WTC11 (cell line): ENCODE measurements at regions not wholly inside any gene's neighbourhood (a gene's known extent, or its start where the extent isn't known, plus 50 kb on each side); places are given as distances from the start of the nearest gene placed in this dataset.

ENCODE experiments used
- ATF2 ChIP-seq: sonication (generic); formaldehyde crosslinking; IDR thresholded peaks from 2 replicates; pipeline ENCODE4 v1.8.1; 2022; ENCODE audit warnings: low read depth, missing genetic modification reagents, borderline replicate concordance
- CBFB ChIP-seq: sonication (generic); formaldehyde crosslinking; IDR thresholded peaks from 2 replicates; pipeline ENCODE4 v1.8.1; 2022; ENCODE audit warnings: mild to moderate bottlenecking, low read depth, missing genetic modification reagents
- CDX4 ChIP-seq: fragments of 250-450 bp; sonication (Bioruptor Pico); IDR thresholded peaks from 2 replicates; pipeline ENCODE4 v1.9.0; 2021; ENCODE audit warnings: moderate library complexity, mild to moderate bottlenecking, inconsistent platforms, borderline replicate concordance
- ETV6 ChIP-seq: sonication (generic); formaldehyde crosslinking; IDR thresholded peaks from 2 replicates; pipeline ENCODE4 v1.8.1; 2022; ENCODE audit warnings: mild to moderate bottlenecking, missing genetic modification reagents
- GTF2I ChIP-seq: fragments of 250-450 bp; sonication (Bioruptor Pico); conservative IDR thresholded peaks from 2 replicates; pipeline ENCODE4 v1.4.0; 2021; ENCODE audit warnings: mild to moderate bottlenecking
- IRF2 ChIP-seq: sonication (generic); formaldehyde crosslinking; IDR thresholded peaks from 2 replicates; pipeline ENCODE4 v1.8.0; 2022; ENCODE audit warnings: low read depth, missing genetic modification reagents, borderline replicate concordance
- TF ChIP-seq, protein P1 (sequence below): fragments of 200-600 bp; IDR thresholded peaks from 2 replicates; pipeline ENCODE4 v1.8.0; 2022; ENCODE audit warnings: antibody characterized with exemption
- TF ChIP-seq, protein P2 (sequence below): sonication (generic); formaldehyde crosslinking; IDR thresholded peaks from 2 replicates; pipeline ENCODE4 v1.8.1; 2023; ENCODE audit warnings: mild to moderate bottlenecking, missing genetic modification reagents
- TF ChIP-seq, protein P3 (sequence below): sonication (generic); formaldehyde crosslinking; IDR thresholded peaks from 2 replicates; pipeline ENCODE4 v1.8.0; 2022; ENCODE audit warnings: mild to moderate bottlenecking, missing genetic modification reagents
- TF ChIP-seq, protein P4 (sequence below): sonication (generic); formaldehyde crosslinking; IDR thresholded peaks from 2 replicates; pipeline ENCODE4 v1.8.1; 2023; ENCODE audit warnings: mild to moderate bottlenecking, missing genetic modification reagents

- TF ChIP-seq CDX4 (CRISPR knock-in tag) (no peak), GTF2I (CRISPR knock-in tag) (no peak), ETV6 (CRISPR knock-in tag) (no peak), CBFB (CRISPR knock-in tag) (no peak), IRF2 (CRISPR knock-in tag) (no peak), ATF2 (CRISPR knock-in tag) (no peak)
- TF ChIP-seq, protein P1, sequence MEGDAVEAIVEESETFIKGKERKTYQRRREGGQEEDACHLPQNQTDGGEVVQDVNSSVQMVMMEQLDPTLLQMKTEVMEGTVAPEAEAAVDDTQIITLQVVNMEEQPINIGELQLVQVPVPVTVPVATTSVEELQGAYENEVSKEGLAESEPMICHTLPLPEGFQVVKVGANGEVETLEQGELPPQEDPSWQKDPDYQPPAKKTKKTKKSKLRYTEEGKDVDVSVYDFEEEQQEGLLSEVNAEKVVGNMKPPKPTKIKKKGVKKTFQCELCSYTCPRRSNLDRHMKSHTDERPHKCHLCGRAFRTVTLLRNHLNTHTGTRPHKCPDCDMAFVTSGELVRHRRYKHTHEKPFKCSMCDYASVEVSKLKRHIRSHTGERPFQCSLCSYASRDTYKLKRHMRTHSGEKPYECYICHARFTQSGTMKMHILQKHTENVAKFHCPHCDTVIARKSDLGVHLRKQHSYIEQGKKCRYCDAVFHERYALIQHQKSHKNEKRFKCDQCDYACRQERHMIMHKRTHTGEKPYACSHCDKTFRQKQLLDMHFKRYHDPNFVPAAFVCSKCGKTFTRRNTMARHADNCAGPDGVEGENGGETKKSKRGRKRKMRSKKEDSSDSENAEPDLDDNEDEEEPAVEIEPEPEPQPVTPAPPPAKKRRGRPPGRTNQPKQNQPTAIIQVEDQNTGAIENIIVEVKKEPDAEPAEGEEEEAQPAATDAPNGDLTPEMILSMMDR: no peak
- TF ChIP-seq, protein P2, sequence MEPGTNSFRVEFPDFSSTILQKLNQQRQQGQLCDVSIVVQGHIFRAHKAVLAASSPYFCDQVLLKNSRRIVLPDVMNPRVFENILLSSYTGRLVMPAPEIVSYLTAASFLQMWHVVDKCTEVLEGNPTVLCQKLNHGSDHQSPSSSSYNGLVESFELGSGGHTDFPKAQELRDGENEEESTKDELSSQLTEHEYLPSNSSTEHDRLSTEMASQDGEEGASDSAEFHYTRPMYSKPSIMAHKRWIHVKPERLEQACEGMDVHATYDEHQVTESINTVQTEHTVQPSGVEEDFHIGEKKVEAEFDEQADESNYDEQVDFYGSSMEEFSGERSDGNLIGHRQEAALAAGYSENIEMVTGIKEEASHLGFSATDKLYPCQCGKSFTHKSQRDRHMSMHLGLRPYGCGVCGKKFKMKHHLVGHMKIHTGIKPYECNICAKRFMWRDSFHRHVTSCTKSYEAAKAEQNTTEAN (CRISPR knock-in tag): no peak
- TF ChIP-seq, protein P3, sequence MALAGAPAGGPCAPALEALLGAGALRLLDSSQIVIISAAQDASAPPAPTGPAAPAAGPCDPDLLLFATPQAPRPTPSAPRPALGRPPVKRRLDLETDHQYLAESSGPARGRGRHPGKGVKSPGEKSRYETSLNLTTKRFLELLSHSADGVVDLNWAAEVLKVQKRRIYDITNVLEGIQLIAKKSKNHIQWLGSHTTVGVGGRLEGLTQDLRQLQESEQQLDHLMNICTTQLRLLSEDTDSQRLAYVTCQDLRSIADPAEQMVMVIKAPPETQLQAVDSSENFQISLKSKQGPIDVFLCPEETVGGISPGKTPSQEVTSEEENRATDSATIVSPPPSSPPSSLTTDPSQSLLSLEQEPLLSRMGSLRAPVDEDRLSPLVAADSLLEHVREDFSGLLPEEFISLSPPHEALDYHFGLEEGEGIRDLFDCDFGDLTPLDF (CRISPR knock-in tag): no peak
- TF ChIP-seq, protein P4, sequence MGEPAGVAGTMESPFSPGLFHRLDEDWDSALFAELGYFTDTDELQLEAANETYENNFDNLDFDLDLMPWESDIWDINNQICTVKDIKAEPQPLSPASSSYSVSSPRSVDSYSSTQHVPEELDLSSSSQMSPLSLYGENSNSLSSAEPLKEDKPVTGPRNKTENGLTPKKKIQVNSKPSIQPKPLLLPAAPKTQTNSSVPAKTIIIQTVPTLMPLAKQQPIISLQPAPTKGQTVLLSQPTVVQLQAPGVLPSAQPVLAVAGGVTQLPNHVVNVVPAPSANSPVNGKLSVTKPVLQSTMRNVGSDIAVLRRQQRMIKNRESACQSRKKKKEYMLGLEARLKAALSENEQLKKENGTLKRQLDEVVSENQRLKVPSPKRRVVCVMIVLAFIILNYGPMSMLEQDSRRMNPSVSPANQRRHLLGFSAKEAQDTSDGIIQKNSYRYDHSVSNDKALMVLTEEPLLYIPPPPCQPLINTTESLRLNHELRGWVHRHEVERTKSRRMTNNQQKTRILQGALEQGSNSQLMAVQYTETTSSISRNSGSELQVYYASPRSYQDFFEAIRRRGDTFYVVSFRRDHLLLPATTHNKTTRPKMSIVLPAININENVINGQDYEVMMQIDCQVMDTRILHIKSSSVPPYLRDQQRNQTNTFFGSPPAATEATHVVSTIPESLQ (CRISPR knock-in tag): no peak
These were observed 195.6 kb upstream of the ETAA1 start for GRCh38 chr2:67201521-67201920.
